ENCODE measurements at regions not wholly inside any gene's neighbourhood (a gene's known extent, or its start where the extent isn't known, plus 50 kb on each side); places are given as distances from the start of the nearest gene placed in this dataset.

- TF ChIP-seq CBFB (CRISPR knock-in tag; IDR thresholded peaks at IDR 0.05; ENCODE audit: low read depth) (no peak), JUN (CRISPR knock-in tag; IDR thresholded peaks at IDR 0.05) (no peak), CTCF (IDR thresholded peaks at IDR 0.05) (no peak), KAT7 (CRISPR knock-in tag; IDR thresholded peaks at IDR 0.05; ENCODE audit: borderline replicate concordance) (no peak), ZNF121 (CRISPR knock-in tag; IDR thresholded peaks at IDR 0.05) (no peak), SP1 (CRISPR knock-in tag; conservative IDR thresholded peaks at IDR 0.05) (no peak), ZNF512 (CRISPR knock-in tag; IDR thresholded peaks at IDR 0.05; ENCODE audit: borderline replicate concordance) (no peak), ZNF138 (CRISPR knock-in tag; conservative IDR thresholded peaks at IDR 0.05) (no peak), TCF7 (CRISPR knock-in tag; IDR thresholded peaks at IDR 0.05; ENCODE audit: low read depth) (no peak), IRF1 (CRISPR knock-in tag; IDR thresholded peaks at IDR 0.05) (no peak), HMGXB4 (CRISPR knock-in tag; IDR thresholded peaks at IDR 0.05) (no peak)
Observed at GRCh38 chr14:71748196-71748595, 184.0 kb upstream of the RGS6 start.

Measured in WTC11 (cell line).